ENCODE measurements at regions not wholly inside any gene's neighbourhood (a gene's known extent, or its start where the extent isn't known, plus 50 kb on each side); places are given as distances from the start of the nearest gene placed in this dataset.

GRCh38 chr5:152723482-152723881 is 318.4 kb upstream of the NMUR2 start:
- TF ChIP-seq CTCF (IDR thresholded peaks at IDR 0.05; ENCODE audit: borderline replicate concordance, extremely low read depth, low read length, poor library complexity, severe bottlenecking) (no peak), EZH2 (IDR thresholded peaks at IDR 0.05; ENCODE audit: borderline replicate concordance, low read depth, low read length, severe bottlenecking) (no peak)

All from DND-41 (cell line).